Activated effector memory CD4-positive, alpha-beta T cell treated with anti-CD3 and anti-CD28 coated beads, Interleukin-2, amount 50 U/mL, for 16 hours (primary cell): ENCODE measurements at regions not wholly inside any gene's neighbourhood (a gene's known extent, or its start where the extent isn't known, plus 50 kb on each side); places are given as distances from the start of the nearest gene placed in this dataset.

Source experiments
- DNase-seq: peaks from one replicate; pipeline ENCODE4 v3.0.0-alpha.2; 2020

GRCh38 chr4:155552180-155552579, 114.5 kb upstream of the GUCY1A1 start:
- DNase-seq: no peak

GRCh38 chr4:155548173-155548572, 118.5 kb upstream of the GUCY1A1 start:
- no peak for DNase-seq

- no peak for DNase-seq
Observed at GRCh38 chr4:155546451-155546850, 120.2 kb upstream of the GUCY1A1 start.

- no peak for DNase-seq
Observed at GRCh38 chr4:155545456-155545855, 121.2 kb upstream of the GUCY1A1 start.

GRCh38 chr4:155544547-155544946, 122.1 kb upstream of the GUCY1A1 start:
- no peak for DNase-seq

GRCh38 chr4:155543126-155543765, 123.4 kb upstream of the GUCY1A1 start:
- DNase-seq: no peak

- no peak for DNase-seq
Observed at GRCh38 chr4:155542415-155542814, 124.2 kb upstream of the GUCY1A1 start.

- DNase-seq: no peak
Observed at GRCh38 chr4:155541716-155542115, 124.9 kb upstream of the GUCY1A1 start.

- DNase-seq: no peak
Observed at GRCh38 chr4:155540698-155541097, 126.0 kb upstream of the GUCY1A1 start.

GRCh38 chr4:155539746-155540145, 126.9 kb upstream of the GUCY1A1 start:
- no peak for DNase-seq

GRCh38 chr4:155535802-155536454, 130.7 kb upstream of the GUCY1A1 start:
- no peak for DNase-seq

GRCh38 chr4:155532373-155533085, 134.1 kb upstream of the GUCY1A1 start:
- no peak for DNase-seq

- no peak for DNase-seq
Observed at GRCh38 chr4:155530857-155531256, 135.8 kb upstream of the GUCY1A1 start.

GRCh38 chr4:155530290-155530689, 136.4 kb upstream of the GUCY1A1 start:
- DNase-seq: no peak

GRCh38 chr4:155529716-155530115, 136.9 kb upstream of the GUCY1A1 start:
- no peak for DNase-seq

GRCh38 chr4:155529272-155529671, 137.4 kb upstream of the GUCY1A1 start:
- DNase-seq: no peak

GRCh38 chr4:155526452-155527169, 140.0 kb upstream of the GUCY1A1 start:
- DNase-seq: no peak

GRCh38 chr4:155524926-155525455, 141.7 kb upstream of the GUCY1A1 start:
- no peak for DNase-seq

GRCh38 chr4:155523358-155523757, 143.3 kb upstream of the GUCY1A1 start:
- DNase-seq: no peak

- no peak for DNase-seq
Observed at GRCh38 chr4:155522201-155522600, 144.4 kb upstream of the GUCY1A1 start.

- DNase-seq: no peak
Observed at GRCh38 chr4:155521382-155521781, 144.6 kb upstream of the MAP9 start.

- DNase-seq: no peak
Observed at GRCh38 chr4:155515444-155516075, 138.8 kb upstream of the MAP9 start.

GRCh38 chr4:155514628-155515027, 137.9 kb upstream of the MAP9 start:
- no peak for DNase-seq
